K562 (cell line): ENCODE measurements at regions not wholly inside any gene's neighbourhood (a gene's known extent, or its start where the extent isn't known, plus 50 kb on each side); places are given as distances from the start of the nearest gene placed in this dataset.

Source experiments
- ARNT ChIP-seq, 2 experiments: fragments of 450-650 bp; IDR thresholded peaks; 2 replicates each; pipeline ENCODE4 v1.6.1; 2016; ENCODE audit warnings: mild to moderate bottlenecking in 1 of 2
- CBX1 ChIP-seq: sonication (generic); IDR thresholded peaks from 2 replicates; pipeline ENCODE4 v1.6.1; 2016; ENCODE audit warnings: antibody characterized with exemption, low read depth, mild to moderate bottlenecking
- FOXA1 ChIP-seq: fragments of 450-650 bp; IDR thresholded peaks from 2 replicates; pipeline ENCODE4 v1.6.1; 2016; ENCODE audit warnings: mild to moderate bottlenecking, borderline replicate concordance
- MYNN ChIP-seq, 2 experiments: sonication (generic); formaldehyde crosslinking in 1 of 2; IDR thresholded peaks; 2 replicates each; pipeline versions ENCODE4 v1.5.0 to v1.6.1; 2016 to 2020; ENCODE audit warnings: antibody characterized with exemption in 1 of 2, missing genetic modification reagents in 1 of 2
- PML ChIP-seq: IDR thresholded peaks from 2 replicates; pipeline ENCODE4 v1.6.1; 2012; ENCODE audit warnings: low read length, inconsistent platforms
- POLR2A ChIP-seq: fragments of 450-650 bp; conservative IDR thresholded peaks from 2 replicates; pipeline ENCODE4 v1.6.1; 2016
- POLR2G ChIP-seq: fragments of 200-400 bp; formaldehyde crosslinking; IDR thresholded peaks from 2 replicates; pipeline ENCODE4 v1.6.1; 2017; ENCODE audit warnings: low read depth, mild to moderate bottlenecking, antibody characterized with exemption, low read length, moderate library complexity
- ZNF12 ChIP-seq: sonication (generic); formaldehyde crosslinking; IDR thresholded peaks from 2 replicates; pipeline ENCODE4 v1.4.0; 2020; ENCODE audit warnings: mild to moderate bottlenecking, missing genetic modification reagents
- ZNF165 ChIP-seq: fragments of 250-450 bp; sonication (Bioruptor Pico); IDR thresholded peaks from 2 replicates; pipeline ENCODE4 v1.4.0; 2020; ENCODE audit warnings: borderline replicate concordance
- ZNF274 ChIP-seq: IDR thresholded peaks from 2 replicates; pipeline ENCODE4 v1.6.1; 2011; ENCODE audit warnings: low read depth, mild to moderate bottlenecking, low read length, moderate library complexity, borderline replicate concordance
- TF ChIP-seq, protein P1 (sequence below): fragments of 250-450 bp; sonication (Bioruptor Pico); IDR thresholded peaks from 2 replicates; pipeline ENCODE4 v1.8.0; 2021; ENCODE audit warnings: borderline replicate concordance, mild to moderate bottlenecking, moderate library complexity; ENCODE audit not compliant: poor library complexity, severe bottlenecking
- TF ChIP-seq, protein P2 (sequence below), 3 experiments: IDR thresholded peaks in 2 of 3; conservative IDR thresholded peaks in 1 of 3; 2 replicates each; pipeline ENCODE4 v1.5.1; 2011 to 2012; ENCODE audit warnings: low read length in 3 of 3, mild to moderate bottlenecking in 3 of 3, control low read depth in 2 of 3, improper control_type of control experiment in 1 of 3, inconsistent platforms in 1 of 3, low read depth in 1 of 3, mixed read lengths in 1 of 3, moderate library complexity in 1 of 3; ENCODE audit not compliant: insufficient read depth in 2 of 3
- TF ChIP-seq, protein P3 (sequence below): conservative IDR thresholded peaks from 2 replicates; pipeline ENCODE4 v1.6.1; 2011; ENCODE audit warnings: low read depth, mild to moderate bottlenecking, low read length; ENCODE audit not compliant: control insufficient read depth
- TF ChIP-seq, protein P4 (sequence below), 2 experiments: fragments of 450-650 bp in 1 of 2; sonication (generic) in 1 of 2; formaldehyde crosslinking; conservative IDR thresholded peaks; 2 replicates each; pipeline versions ENCODE4 v1.4.0 to v1.8.1; 2020 to 2022; ENCODE audit warnings: mild to moderate bottlenecking in 1 of 2, missing genetic modification reagents in 1 of 2

DNA sequence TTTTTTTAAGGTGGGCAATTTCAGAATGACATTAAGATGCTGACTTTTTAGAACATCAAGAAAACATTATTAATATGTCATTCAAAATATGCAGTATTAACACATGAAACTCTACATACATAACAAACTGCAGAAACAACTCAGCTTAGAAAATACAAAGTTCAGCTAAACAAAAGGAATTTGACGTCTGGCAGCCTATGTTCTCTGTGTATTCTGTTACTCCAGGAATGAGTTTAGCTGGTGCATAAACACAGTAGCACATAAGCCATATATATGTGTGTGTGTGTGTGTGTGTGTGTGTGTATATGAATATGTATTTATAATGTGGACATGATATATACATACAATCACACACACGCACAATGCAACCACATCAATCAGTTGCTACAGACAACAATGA, 413.5 kb upstream of the PSMD7 start:
- TF ChIP-seq POLR2G = no peak
- TF ChIP-seq, protein P1, sequence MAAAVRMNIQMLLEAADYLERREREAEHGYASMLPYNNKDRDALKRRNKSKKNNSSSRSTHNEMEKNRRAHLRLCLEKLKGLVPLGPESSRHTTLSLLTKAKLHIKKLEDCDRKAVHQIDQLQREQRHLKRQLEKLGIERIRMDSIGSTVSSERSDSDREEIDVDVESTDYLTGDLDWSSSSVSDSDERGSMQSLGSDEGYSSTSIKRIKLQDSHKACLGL (CRISPR knock-in tag) = no peak
- TF ChIP-seq, protein P2, sequence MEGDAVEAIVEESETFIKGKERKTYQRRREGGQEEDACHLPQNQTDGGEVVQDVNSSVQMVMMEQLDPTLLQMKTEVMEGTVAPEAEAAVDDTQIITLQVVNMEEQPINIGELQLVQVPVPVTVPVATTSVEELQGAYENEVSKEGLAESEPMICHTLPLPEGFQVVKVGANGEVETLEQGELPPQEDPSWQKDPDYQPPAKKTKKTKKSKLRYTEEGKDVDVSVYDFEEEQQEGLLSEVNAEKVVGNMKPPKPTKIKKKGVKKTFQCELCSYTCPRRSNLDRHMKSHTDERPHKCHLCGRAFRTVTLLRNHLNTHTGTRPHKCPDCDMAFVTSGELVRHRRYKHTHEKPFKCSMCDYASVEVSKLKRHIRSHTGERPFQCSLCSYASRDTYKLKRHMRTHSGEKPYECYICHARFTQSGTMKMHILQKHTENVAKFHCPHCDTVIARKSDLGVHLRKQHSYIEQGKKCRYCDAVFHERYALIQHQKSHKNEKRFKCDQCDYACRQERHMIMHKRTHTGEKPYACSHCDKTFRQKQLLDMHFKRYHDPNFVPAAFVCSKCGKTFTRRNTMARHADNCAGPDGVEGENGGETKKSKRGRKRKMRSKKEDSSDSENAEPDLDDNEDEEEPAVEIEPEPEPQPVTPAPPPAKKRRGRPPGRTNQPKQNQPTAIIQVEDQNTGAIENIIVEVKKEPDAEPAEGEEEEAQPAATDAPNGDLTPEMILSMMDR (IDR thresholded peaks at IDR 0.05 in 2 of 3, conservative IDR thresholded peaks at IDR 0.05 in 1 of 3; ENCODE audit: insufficient read depth in 2 of 3, low read depth in 1 of 3, low read length in 3 of 3) = no peak
- TF ChIP-seq, protein P3, sequence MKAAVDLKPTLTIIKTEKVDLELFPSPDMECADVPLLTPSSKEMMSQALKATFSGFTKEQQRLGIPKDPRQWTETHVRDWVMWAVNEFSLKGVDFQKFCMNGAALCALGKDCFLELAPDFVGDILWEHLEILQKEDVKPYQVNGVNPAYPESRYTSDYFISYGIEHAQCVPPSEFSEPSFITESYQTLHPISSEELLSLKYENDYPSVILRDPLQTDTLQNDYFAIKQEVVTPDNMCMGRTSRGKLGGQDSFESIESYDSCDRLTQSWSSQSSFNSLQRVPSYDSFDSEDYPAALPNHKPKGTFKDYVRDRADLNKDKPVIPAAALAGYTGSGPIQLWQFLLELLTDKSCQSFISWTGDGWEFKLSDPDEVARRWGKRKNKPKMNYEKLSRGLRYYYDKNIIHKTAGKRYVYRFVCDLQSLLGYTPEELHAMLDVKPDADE = no peak
- no peak for TF ChIP-seq ZNF274
- no peak for TF ChIP-seq MYNN (IDR thresholded peaks at IDR 0.05)
- TF ChIP-seq MYNN (CRISPR knock-in tag; IDR thresholded peaks at IDR 0.05) = no peak
- no peak for TF ChIP-seq FOXA1
- TF ChIP-seq POLR2A = no peak
- TF ChIP-seq, protein P4, sequence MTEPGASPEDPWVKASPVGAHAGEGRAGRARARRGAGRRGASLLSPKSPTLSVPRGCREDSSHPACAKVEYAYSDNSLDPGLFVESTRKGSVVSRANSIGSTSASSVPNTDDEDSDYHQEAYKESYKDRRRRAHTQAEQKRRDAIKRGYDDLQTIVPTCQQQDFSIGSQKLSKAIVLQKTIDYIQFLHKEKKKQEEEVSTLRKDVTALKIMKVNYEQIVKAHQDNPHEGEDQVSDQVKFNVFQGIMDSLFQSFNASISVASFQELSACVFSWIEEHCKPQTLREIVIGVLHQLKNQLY (CRISPR knock-in tag; conservative IDR thresholded peaks at IDR 0.05) = no peak
- TF ChIP-seq PML = no peak
- no peak for TF ChIP-seq ARNT (IDR thresholded peaks at IDR 0.05)
- no peak for TF ChIP-seq CBX1
- no peak for TF ChIP-seq ZNF12 (CRISPR knock-in tag)
- no peak for TF ChIP-seq ZNF165 (CRISPR knock-in tag)
